SU-DHL-6 (cell line): ENCODE measurements at regions not wholly inside any gene's neighbourhood (a gene's known extent, or its start where the extent isn't known, plus 50 kb on each side); places are given as distances from the start of the nearest gene placed in this dataset.

Source experiments
- H2AFZ ChIP-seq: fragments of 200-600 bp; sonication (generic); 2 replicates; pipeline ENCODE4 v1.6.1; 2014; ENCODE audit warnings: low read depth, mild to moderate bottlenecking, moderate library complexity, mixed read lengths, antibody characterized with exemption, low read length; ENCODE audit not compliant: severe bottlenecking
- H3F3A ChIP-seq: fragments of 200-600 bp; shearing (Covaris generic); 2 replicates; pipeline ENCODE4 v1.6.0; 2016; ENCODE audit warnings: antibody characterized with exemption, mild to moderate bottlenecking; ENCODE audit not compliant: insufficient read depth
- H3K27ac ChIP-seq: fragments of 200-600 bp; sonication (generic); 2 replicates; pipeline ENCODE4 v1.5.1; 2016; ENCODE audit warnings: low read depth, mild to moderate bottlenecking, low read length, moderate library complexity, mixed read lengths
- H3K27me3 ChIP-seq: fragments of 200-600 bp; sonication (generic), shearing (Covaris generic); 2 replicates; pipeline ENCODE4 v1.6.0; 2014; ENCODE audit warnings: mild to moderate bottlenecking, low read length
- H3K36me3 ChIP-seq: fragments of 200-600 bp; sonication (generic); 2 replicates; pipeline ENCODE4 v1.6.1; 2014; ENCODE audit warnings: mild to moderate bottlenecking, low read length, mixed read lengths
- H3K4me2 ChIP-seq: fragments of 300-600, 200-600 bp; shearing (Covaris generic), sonication (generic); 2 replicates; pipeline ENCODE4 v1.6.0; 2014; ENCODE audit warnings: low read length, low read depth, mild to moderate bottlenecking; ENCODE audit not compliant: poor library complexity, severe bottlenecking
- H3K4me3 ChIP-seq: fragments of 200-600 bp; sonication (generic); 2 replicates; pipeline ENCODE4 v1.5.1; 2014; ENCODE audit warnings: antibody characterized with exemption, low read length, mild to moderate bottlenecking, mixed read lengths; ENCODE audit not compliant: insufficient read depth, poor library complexity, severe bottlenecking
- H3K79me2 ChIP-seq: fragments of 200-600 bp; sonication (generic); 2 replicates; pipeline ENCODE4 v1.6.1; 2014; ENCODE audit warnings: mild to moderate bottlenecking, low read length, moderate library complexity; ENCODE audit not compliant: insufficient read depth
- H3K9ac ChIP-seq: fragments of 200-600 bp; sonication (generic); 2 replicates; pipeline ENCODE4 v1.7.0; 2014; ENCODE audit warnings: mild to moderate bottlenecking, low read length
- H3K9me2 ChIP-seq: fragments of 200-600 bp; sonication (generic); replicated peaks from 2 replicates; pipeline ENCODE4 v1.6.1; 2014; ENCODE audit warnings: low read length; ENCODE audit not compliant: insufficient read depth
- H3K9me3 ChIP-seq: fragments of 200-600 bp; sonication (generic); 2 replicates; pipeline ENCODE4 v1.6.1; 2014; ENCODE audit warnings: low read length, mixed read lengths; ENCODE audit not compliant: insufficient read depth
- H4K20me1 ChIP-seq: fragments of 200-600 bp; sonication (generic); 2 replicates; pipeline ENCODE4 v1.6.1; 2014; ENCODE audit warnings: low read depth, mild to moderate bottlenecking, antibody characterized with exemption, low read length, moderate library complexity, mixed read lengths
- EZH2phosphoT487 ChIP-seq: fragments of 200-600 bp; sonication (generic), shearing (Covaris generic); conservative IDR thresholded peaks from 2 replicates; pipeline ENCODE4 v1.6.1; 2018; ENCODE audit warnings: mild to moderate bottlenecking, antibody characterized with exemption, low read length, moderate library complexity, mixed read lengths
- TF ChIP-seq, protein P1 (sequence below): fragments of 200-600 bp; sonication (generic); IDR thresholded peaks from one replicate; pipeline ENCODE4 v1.5.1; 2017; ENCODE audit warnings: antibody characterized with exemption, mild to moderate bottlenecking, low read length, moderate library complexity; ENCODE audit not compliant: insufficient read depth, poor library complexity, severe bottlenecking

DNA sequence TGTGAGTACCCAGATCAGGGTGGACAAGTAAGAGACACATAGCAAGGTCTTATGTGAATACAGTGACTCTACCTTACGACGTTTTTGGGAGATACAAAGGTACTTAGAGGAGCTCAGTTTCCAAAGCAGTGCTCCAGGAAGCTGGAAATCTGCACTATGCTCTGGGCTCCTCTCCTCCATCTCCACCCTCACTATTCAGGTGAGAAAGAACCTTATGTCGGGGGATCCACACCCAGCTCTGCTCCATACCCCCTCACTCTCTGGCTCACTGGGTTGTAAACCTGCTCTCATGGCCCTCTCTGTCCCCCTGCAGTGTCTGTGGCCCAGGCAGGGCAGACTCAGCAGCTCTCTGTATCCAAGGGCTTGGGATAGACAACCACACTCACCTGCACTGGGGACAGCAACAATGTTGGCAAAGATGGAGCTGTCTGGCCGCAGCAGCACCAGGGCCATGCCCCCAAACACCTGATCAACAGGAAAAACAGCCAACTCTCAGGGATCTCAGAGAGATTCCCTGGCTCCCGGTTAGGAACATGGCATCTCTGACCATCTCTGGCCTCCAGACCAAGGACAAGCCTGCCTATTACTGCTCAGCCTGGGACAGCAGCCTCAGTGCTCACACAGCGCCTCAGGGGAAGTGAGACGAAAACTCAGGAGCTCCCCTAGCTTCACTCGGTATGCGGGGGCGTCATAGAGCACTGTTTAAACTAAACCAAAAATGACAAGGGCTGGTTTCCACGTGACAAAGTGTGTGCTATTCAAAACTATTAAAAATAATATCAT is 60.9 kb upstream of the TOP3B start:
- Histone ChIP-seq H3K9me2 (no peaks in the 10 kb centered on the region), H3F3A (peaks cover 18% of the 10 kb centered on the region; the same call in 1 of the 2 replicates), H3K4me2 (peak overlapping the region; percentile 99), H3K36me3 (no peaks in the 10 kb centered on the region), H3K4me3 (peak overlapping the region; percentile 64), H3K79me2 (peaks cover 64% of the 10 kb centered on the region), H3K9me3 (no peaks in the 10 kb centered on the region), H3K9ac (peak overlapping the region; percentile 94), H3K27ac (peak overlapping the region; percentile 93), H4K20me1 (no peaks in the 10 kb centered on the region), H3K27me3 (no peaks in the 10 kb centered on the region), H2AFZ (no peak overlapping the region)
- TF ChIP-seq EZH2phosphoT487: no peak
- TF ChIP-seq, protein P1, sequence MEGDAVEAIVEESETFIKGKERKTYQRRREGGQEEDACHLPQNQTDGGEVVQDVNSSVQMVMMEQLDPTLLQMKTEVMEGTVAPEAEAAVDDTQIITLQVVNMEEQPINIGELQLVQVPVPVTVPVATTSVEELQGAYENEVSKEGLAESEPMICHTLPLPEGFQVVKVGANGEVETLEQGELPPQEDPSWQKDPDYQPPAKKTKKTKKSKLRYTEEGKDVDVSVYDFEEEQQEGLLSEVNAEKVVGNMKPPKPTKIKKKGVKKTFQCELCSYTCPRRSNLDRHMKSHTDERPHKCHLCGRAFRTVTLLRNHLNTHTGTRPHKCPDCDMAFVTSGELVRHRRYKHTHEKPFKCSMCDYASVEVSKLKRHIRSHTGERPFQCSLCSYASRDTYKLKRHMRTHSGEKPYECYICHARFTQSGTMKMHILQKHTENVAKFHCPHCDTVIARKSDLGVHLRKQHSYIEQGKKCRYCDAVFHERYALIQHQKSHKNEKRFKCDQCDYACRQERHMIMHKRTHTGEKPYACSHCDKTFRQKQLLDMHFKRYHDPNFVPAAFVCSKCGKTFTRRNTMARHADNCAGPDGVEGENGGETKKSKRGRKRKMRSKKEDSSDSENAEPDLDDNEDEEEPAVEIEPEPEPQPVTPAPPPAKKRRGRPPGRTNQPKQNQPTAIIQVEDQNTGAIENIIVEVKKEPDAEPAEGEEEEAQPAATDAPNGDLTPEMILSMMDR: no peak

DNA sequence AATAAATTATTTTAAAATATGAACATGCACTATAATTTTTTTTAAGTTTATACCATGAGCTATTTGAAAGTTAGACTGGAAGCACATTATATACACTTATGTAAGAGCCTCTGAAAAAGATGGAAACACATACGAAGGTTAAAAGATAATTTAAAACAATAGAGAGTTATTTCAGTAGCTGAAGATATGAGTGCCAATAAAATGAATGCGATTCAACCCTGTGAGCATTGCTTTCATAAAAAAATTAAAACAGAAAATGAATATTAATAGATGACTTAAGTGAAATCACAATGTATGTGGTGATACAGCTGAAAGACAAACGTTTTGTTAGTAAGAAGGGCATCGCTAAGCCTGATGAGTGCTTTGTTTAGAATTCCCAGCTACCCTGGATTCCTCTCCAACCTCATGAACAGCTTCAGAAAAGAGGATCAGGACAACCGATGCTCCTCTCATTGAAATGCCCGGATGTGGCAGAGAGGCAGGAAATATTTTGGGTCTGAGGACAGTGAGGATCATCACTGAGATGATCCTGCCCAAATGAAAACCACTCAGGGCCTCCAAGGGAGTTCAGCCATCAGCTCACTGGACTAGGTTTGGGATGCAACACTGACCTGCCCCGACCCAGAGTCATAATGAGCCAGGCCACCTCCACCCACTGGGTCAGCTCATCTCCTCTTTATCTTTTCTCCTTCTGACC is 60.2 kb upstream of the TOP3B start:
- H3K27ac ChIP-seq: peak overlapping the region; percentile 93
- H4K20me1 ChIP-seq: no peaks in the 10 kb centered on the region
- H2AFZ ChIP-seq: no peak overlapping the region
- H3K9me2 ChIP-seq: no peaks in the 10 kb centered on the region
- H3F3A ChIP-seq: peaks cover 18% of the 10 kb centered on the region; the same call in 1 of the 2 replicates
- H3K9ac ChIP-seq: peak overlapping the region; percentile 94
- H3K36me3 ChIP-seq: no peaks in the 10 kb centered on the region
- H3K9me3 ChIP-seq: no peaks in the 10 kb centered on the region
- H3K27me3 ChIP-seq: no peaks in the 10 kb centered on the region
- H3K79me2 ChIP-seq: peaks cover 68% of the 10 kb centered on the region
- peak overlapping the region; percentile 64 for H3K4me3 ChIP-seq
- no peak for TF ChIP-seq EZH2phosphoT487
- TF ChIP-seq, protein P1: no peak
- H3K4me2 ChIP-seq: peak overlapping the region; percentile 99

DNA sequence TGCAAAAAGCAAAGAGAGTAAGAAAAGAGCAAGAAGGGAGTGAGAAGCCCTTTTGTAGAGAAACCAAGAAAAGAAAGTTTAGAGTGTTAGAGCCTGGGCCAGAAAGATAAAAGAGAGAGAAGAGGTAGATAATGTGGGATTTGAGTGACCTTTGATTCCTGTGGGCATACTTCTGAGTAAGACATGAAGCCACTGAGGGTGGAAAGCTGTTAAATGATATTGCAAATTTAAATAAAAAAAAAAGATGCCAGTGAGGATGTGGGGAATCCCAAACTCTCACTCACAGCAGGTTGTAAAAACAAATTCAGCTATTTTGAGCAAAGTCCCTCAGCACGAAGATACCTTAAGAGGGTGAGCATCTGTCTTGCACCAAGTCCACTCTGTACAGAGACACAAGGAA is 59.4 kb upstream of the TOP3B start:
- H3K36me3 ChIP-seq: no peaks in the 10 kb centered on the region

More for the DNA sequence above, 59.4 kb upstream of the TOP3B start:
- H3K9ac ChIP-seq: peak overlapping the region; percentile 94
- H2AFZ ChIP-seq: no peak overlapping the region
- peak overlapping the region; percentile 64 for H3K4me3 ChIP-seq
- H3F3A ChIP-seq: peaks cover 15% of the 10 kb centered on the region; the same call in 1 of the 2 replicates
- H3K27ac ChIP-seq: peak overlapping the region; percentile 93
- H3K9me2 ChIP-seq: no peaks in the 10 kb centered on the region
- peaks cover 71% of the 10 kb centered on the region for H3K79me2 ChIP-seq
- H3K9me3 ChIP-seq: no peaks in the 10 kb centered on the region
- TF ChIP-seq, protein P1: no peak
- no peak for TF ChIP-seq EZH2phosphoT487
- H3K27me3 ChIP-seq: no peaks in the 10 kb centered on the region
- no peaks in the 10 kb centered on the region for H4K20me1 ChIP-seq
- peak overlapping the region; percentile 99 for H3K4me2 ChIP-seq
